GM19463 (cell line): ENCODE measurements at regions not wholly inside any gene's neighbourhood (a gene's known extent, or its start where the extent isn't known, plus 50 kb on each side); places are given as distances from the start of the nearest gene placed in this dataset.

Experiments used
- ATAC-seq: cut with Tn5 transposase; IDR thresholded peaks from one replicate; pipeline ENCODE4 v1.9.1; 2021; ENCODE audit warnings: mild to moderate bottlenecking, moderate library complexity; ENCODE audit not compliant: unreplicated experiment

DNA sequence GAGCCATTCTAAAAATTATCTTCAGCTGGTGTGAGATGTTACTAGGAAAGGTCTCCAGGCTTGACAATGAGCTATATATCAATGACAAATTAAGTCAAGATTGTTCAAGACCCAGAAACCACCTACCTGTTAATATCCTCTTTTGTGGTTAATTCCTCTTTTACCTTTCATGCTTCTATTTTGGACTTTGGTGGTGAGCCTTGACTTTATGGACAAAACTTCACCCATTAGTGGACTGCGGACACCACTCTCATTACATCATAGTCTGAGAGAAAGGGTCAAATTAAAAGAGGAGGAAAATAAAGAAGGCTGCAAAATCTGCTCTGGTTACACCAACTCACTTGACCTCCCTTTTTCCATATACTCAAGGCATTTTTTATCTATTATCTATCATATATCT, 271.5 kb upstream of the TTC14 start:
- ATAC-seq: no peak

DNA sequence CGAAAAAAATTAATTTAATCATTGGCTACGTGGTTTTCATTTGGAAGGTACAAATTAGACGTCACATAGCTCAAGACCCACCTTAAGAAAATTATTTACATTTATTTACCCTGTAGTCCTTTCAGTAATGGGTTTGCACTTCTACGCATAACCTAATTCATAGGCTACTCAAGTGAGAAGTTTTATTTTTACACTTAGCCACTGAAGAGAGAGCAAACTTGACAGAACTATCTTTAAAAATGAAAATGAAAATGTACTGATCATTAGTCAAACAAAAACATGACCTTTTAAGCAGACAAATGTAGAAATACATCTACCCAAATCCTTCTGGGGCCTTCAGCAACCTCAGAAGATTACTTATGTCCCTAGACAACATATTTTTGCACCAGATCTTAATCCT, 269.4 kb upstream of the TTC14 start:
- peak; percentile 48 for ATAC-seq

DNA sequence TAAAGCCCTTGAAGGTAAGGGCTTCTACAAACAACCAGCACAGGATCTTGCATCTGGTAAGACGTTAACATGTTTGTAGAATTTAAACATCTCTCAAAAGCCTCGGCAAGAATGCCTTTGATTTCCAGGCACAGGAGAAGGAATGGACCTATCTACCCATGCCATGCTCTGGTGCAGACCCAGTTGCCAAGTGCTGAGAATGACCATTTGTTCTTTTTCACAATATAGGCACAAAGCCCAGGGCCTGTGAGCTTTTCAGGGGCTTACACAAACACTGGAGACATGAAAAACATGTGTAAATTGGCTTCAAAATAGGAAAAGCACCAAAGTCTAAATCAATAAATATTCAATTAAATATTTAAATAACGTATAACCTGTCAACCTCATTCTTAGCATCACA, 266.9 kb upstream of the TTC14 start:
- no peak for ATAC-seq

DNA sequence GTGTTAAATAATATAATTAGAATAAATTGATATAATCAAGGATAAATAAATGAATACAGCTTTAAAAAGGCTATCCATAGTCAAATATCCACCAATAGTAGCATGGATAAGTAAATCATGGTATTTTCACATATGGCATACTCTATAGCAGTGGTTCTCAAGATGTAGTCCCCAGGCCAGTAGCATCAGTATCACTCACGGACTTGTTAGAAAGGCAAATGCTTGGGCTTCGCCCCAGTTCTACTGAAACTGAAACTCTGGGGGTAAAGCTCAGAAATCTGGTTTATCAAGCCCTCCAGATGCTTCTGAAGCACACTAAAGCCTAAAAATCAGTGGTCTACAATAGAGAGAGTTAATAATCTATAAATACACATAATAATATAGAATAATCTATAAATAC, 261.6 kb upstream of the TTC14 start:
- ATAC-seq: no peak

DNA sequence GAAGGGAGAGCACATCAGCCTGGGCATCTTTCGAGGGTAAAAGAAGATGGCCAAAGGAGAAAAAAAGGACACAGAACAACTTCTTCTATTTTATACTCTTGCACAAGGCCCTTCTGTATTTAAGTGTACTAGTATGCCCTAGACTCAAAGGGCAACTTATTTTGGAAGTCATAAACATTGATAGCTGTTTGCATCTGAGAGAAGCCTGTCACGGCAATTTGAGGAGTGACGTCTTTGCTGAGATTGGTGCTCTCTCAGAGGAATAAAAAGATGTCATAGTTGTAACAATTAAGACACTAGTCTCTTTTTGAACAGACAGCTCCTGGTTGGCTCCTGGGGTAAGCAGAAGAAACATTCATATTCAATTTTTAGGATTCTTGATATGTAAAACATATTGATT, 260.4 kb upstream of the TTC14 start:
- no peak for ATAC-seq

DNA sequence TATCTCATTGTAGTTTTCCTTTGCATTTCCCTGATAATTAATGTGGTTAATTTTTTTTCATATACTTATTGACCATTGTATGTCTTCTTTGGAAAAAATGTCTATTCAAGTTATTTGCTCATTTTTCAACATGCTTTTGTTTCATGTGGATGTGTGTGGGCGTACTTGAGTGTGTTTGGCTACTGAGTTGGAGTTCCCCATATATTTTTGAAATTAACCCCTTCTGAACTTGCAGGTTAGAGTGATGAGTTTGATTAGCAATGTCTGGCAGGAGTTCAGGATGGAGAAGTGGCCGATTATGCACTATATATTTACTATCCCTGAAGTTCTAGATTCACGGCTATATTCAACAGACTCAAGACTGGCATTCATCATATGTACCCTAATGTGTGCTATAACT, 250.4 kb upstream of the TTC14 start:
- no peak for ATAC-seq

DNA sequence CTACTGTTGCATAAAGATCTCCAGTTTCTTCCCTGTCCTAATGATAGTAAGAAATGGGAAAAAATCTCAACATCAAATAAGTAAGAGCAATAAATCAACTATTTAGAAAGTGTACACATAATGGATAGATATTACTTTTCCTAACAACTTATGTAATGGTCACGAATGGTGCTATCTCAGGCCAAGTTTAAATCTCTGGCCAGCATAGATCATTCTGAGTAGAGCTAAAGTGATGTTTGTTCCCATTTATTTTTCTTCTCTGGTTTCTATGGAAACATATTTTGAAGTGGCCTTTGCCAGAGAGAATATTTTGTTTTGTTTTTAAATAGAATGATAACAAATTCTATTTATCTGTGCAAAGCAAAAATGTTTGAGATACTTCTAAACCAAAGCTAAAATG, 249.7 kb upstream of the TTC14 start:
- no peak for ATAC-seq

DNA sequence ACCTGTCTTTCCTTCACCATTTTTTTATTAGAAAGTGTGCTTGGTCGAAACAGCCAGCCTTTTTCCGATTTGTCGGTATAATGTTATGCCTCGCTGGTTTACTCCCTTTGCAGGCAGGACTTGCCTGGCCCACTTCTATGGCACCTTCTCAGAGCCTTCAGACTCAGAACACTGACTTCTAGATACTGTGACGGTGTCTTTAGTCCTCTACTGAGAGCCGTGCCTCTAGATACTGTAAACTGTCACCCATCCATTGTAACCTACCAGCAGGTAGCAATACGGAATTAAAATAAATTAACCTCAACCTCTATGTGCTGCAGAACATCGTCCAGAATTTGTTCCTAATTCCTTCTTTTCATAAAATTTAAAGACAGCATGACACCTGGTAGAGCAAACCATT, 247.7 kb upstream of the TTC14 start:
- no peak for ATAC-seq

DNA sequence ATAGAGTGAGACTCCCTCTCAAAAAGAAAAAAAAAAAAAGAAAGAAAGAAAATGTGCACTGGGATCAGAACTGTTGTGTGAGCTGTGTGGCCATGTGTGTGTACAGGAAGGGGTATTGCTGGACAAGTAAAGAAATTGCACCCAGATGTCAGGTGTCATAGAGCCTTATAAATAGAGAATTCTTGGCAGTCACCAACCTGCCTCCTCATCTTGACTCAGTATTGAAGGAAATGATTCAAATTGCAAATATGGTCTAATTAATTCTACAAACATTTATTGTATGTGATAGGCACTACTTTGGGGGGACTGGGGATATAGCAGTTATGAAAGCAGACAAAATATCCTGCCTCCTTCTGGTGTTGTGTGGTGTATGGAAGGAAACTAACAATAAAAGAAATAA, 243.8 kb upstream of the TTC14 start:
- no peak for ATAC-seq

DNA sequence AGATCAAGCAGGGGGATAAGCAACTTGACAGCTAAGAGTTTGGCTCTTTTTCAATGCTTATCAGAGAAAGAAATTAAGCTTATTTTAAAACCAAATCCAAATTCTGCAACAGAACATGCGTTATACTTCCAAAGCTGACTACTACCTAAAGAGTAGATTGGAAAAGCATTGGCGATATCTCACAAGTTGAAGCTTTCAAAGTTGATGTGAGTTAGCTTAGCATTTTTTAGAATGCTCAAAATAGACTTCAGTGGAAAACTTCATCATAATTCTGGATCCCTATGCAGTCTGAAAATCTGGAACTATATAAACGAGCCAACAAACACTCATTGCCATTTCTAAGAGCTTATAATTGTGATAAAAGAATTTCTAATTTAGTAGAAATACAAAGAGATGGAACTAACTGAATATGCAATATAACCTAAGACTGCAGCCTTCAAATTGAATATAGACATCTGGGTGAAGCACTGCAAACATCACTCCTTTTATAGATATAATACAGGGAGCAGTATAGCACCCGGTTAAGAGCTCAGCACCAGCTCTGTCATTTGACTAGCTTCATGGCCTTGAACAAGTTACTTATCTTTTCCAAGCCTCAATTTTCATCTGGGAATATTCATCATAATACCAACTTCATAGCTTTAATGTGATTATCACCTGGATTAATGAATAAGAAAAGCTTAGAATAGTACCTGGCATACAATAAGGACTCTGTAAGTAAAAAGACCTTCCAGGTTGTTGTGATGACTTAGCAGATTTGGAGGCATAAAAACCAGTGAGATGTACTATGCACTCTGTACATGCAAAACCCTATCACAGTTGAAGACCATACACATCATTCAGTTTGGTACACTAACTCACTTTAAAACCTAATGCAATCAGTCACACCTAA, 242.7 kb upstream of the TTC14 start:
- ATAC-seq: no peak

DNA sequence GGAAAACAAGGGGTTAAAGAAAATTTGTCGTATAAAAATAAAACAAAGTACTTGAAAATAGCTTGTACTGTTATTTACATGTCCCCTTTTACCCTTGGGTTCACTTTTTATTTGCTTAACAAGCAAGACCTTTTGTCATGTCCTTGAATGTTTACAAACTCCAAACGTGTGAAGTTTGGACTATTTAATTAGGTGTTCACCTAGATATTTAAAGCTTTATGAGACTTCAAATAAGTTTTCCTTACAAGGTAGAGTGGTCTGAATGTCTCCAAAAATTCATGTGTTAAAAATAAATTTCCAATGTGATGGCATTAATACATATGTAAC, 242.0 kb upstream of the TTC14 start:
- no peak for ATAC-seq

DNA sequence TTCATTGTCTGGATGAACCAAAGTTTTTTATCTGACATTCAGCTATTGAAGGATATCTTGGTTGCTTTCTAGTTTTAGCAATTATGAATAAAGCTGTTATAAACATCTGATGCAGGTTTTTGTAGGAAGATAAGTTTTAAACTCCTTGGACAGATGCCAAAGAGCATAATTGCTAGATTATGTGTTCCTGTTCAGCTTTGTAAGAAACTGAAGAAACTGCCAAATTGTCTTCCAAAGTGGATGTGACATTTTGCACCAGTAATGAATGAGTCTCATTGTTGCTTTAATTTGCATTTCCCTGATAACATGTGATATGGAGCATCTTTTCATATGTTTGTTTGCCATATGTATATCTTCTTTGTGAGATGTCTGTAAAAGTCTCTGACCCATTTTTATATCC, 239.9 kb upstream of the TTC14 start:
- no peak for ATAC-seq

DNA sequence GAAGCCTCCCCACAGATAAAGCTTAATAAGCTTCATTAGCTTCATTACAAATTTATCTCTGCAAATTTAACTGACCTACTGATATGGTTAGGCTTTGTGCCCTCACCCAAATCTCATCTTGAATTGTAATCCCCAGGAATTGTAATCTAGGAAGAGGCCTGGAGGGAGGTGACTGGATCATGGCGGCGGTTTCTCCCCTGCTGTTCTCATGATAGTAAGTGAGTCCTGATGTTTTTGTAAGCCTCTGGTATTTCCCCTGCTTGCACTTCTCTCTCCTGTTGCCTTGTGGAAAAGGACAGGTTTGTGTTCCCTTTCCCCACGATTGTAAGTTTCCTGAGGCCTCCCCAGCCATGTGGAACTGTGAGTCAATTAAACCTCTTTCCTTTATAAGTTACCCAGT, 226.1 kb upstream of the TTC14 start:
- ATAC-seq: no peak

DNA sequence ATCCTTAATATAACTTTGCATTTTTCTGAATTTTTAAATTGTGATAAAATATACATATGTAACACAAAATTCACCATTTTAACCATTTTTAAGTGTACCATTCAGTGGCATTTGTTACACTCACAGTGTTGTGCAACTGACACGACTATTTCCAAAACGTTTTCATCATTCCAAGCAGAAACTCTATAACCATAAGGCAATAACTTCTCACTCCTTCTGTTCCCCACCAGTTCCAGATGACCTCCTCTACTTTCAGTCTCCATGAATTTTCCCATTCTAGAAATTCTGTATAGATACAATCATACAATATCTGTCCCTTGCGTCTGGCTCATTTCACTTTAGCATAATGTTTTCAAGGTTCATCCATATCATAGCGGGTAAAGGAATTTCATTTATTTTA, 223.5 kb upstream of the TTC14 start:
- no peak for ATAC-seq

DNA sequence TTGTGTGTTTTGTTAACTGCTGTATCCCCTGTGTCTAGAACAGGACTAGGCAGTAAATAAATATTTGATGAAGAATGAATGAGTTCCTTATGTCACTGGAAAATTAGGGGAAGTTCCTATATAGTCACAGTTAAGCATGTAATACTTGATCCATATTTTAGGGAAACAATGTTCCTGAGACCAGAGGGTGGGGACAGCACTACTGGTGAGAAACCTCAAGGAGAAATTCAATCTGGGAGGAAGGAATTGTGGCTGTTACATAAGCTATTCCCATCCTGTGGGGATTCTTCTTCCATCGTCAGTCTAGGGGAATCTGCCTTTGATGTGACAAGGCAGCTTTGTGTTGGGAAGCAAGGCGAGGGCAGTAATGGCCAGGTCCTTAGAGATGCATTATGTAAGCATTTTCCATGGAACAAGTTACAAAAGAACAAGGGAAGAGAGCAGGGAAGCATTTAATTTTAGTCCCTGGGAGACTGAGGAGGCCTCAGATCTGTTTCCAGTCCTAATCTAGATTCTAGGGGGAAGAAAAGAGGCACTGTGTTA, 219.3 kb upstream of the TTC14 start:
- no peak for ATAC-seq

DNA sequence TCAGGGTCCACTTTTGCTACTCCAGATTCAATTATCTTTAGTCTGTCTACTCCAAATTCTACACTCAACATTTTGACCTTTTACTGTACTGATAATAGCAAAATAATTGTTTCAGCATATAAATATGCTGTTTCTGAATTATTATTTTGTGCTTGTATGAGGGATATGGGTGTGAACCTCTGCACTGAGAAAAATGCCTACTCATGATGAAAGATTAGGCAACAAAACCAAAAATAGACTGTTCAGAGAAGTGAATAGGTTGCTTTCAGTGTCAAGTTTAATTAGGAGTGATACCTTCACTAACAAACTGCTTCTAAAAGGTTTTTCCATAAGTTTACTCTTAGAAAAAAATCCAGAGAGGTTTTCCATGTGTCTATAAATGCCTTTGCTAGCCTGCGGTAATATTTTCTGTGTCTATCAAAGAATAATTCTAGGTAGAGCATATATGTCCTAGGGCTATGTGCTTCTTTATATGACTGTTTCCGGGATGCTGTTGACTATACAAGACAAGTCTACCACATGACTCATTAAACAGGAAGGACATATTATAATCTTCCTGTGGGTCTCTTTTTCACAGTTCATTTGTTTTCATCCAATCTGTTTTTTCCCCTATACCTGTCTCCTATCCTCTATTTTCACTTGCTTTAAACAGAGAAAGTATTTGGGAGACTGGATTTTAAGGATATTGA, 218.5 kb upstream of the TTC14 start:
- no peak for ATAC-seq

DNA sequence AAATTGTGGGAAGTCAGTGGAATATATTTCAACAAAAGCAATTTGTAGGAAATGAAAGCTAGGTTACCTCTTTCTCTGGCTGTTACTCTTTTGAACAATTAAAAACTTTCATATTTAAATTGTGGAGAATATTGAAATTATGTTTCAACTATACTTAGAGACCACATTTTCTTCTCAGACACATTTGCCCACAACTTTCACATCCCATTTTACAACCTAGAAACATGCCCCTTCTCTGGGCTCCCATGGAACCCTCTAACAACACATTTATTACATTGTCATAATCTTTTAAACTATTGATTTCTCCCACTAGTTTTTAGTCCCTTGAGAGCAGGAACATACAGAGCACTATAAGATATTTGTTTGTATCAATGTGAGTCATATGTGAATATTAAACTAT, 211.7 kb upstream of the TTC14 start:
- ATAC-seq: no peak

DNA sequence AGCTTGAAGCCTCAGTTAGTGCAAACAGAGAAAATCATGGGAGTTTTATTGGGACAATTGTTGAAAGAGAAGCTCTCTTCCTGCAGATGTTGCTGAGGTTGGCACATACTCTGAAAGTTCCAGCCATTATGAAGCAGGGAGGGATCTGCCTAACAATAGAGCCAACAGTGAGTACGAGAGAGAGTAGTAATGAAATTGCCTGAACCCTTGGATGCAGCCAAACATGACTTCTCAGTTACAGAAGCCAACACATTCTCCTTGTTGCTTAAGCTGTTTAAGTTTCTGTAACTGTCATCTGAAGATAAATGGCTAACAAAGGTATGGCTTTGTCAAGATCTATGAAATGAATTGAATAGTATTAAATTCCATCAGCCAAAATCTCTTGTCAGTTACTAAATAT, 211.0 kb upstream of the TTC14 start:
- ATAC-seq: no peak

DNA sequence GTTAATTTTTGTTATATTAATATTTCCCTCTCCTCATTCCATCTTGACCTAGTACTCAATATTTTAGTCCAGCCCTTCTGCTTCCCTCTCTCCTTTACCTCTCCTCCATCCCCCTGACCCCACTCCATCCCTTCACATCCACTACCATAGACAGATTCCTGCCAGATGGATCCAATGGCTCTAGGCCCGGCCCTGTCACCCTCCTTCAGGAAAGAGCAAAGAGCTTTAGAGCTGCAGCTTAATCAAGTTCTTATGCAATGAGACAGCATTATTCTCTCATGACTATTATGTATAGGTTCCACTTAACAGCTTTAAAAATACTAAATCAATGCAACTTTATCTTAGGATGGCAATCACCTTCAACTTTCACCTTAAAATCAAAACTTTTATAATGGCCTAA, 200.7 kb upstream of the TTC14 start:
- ATAC-seq: no peak

DNA sequence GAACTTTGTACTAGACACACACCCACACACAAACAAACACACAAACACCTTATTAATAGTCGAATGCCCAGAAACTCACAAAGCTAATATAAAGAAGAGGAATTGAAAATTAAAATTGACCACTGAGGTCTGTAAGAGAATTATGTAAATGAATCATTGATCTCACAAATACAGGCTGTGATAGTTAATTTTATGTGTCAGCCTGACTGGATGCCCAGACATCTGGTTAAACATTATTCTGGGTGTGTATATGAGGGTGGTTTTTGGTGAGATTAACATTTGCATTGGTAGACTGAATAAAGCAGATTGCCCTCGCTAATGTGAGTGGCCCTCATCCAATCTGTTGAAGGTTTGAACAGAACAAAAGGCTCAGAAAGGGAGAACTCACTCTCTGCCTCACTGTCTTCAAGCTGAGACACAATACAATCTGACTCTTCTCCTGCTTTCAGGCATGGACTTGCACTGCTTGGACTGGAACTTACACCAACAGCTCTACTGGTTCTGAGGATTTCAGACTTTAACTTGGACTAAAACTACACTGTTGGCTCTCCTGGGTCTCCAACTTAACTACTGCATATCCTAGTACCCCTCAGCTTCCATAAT, 199.4 kb upstream of the TTC14 start:
- ATAC-seq: peak; percentile 77

DNA sequence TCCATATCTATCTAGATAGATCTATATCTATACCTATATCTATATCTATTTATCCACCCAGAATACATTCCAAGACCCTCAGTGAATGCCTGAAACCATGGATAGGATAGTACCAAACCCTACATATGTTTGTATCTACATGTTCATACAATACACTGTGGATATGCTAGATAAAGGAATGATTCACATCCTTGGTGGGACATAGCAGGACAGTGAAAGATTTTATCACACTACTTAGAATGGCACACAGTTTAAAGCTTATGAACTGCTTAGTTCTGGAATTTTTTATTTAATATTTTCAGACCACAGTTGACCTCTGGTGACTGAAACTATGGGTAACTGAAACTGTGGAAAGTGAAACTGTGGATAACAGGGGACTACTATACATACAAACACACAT, 198.8 kb upstream of the TTC14 start:
- no peak for ATAC-seq

DNA sequence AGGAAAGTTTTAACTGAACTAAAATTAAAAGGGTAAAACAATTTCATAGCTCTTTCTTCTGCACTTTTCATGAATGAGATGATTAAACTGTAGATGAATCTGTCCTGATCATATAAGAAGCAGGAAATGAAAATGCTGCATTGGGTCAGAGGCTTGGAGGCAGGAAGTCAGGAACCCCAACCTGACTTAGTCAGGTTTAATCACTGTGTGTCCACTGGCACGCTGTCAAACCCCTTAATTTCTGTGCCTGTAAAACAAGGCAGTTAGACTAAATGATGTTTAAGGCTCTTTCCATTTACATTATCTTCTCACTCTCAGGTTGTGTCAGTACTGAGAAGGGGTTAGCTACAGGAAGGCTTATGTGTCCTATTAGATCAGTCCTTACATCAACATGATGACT, 193.3 kb upstream of the TTC14 start:
- ATAC-seq: no peak
